Ecto neural progenitor cell (in vitro differentiated cells): ENCODE measurements at regions not wholly inside any gene's neighbourhood (a gene's known extent, or its start where the extent isn't known, plus 50 kb on each side); places are given as distances from the start of the nearest gene placed in this dataset.

Experiments
- DNase-seq: peaks from one replicate; pipeline ENCODE4 v3.0.0-alpha.2; 2018; ENCODE audit warnings: low spot score

- DNase-seq = no peak
Measured at GRCh38 chr18:55840601-55841170, 252.7 kb upstream of the TCF4 start.

DNA sequence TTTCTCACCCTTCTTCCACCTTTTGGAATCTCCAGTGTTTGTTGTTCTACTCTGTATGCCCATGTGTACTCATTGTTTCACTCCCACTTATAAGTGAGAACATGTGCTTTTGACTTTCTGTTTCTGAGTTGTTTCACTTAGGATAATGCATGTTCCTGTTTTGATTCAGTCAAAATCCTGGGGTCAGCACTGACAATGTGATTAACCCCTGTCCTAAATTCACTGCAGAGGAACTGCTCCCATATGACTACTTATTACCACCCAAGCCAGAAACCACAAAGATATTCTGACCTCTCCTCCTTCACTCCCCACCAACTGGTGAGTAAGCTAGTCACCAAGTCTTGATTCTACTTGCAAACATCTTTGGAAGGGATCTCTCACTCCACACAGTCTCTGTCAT is 251.4 kb upstream of the TCF4 start:
- no peak for DNase-seq

- DNase-seq = no peak
Measured at GRCh38 chr18:55838841-55839240, 250.8 kb upstream of the TCF4 start.

- DNase-seq = no peak
Measured at GRCh38 chr18:55838319-55838718, 250.3 kb upstream of the TCF4 start.

DNA sequence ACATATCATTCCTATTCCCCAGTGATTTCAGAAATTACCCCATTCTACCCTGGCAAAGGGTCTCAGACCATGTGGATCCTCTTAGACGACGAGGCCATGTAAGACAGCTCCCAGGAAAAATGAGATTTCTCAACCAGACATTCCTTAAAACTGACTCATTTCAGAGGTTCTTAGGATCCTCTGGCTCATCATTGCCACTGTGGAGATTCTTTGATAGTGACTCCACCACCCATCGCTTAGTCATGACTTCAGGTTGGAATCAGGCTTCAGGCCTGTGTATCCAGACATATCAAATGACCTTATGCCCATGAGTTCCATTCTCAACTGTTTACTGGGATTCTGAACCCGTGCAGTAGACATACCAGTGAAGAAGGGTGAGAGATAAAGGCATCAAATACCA is 245.6 kb upstream of the TCF4 start:
- DNase-seq = no peak

GRCh38 chr18:55830544-55830943 is 242.6 kb upstream of the TCF4 start:
- DNase-seq = no peak

- no peak for DNase-seq
Measured at GRCh38 chr18:55821219-55821618, 233.2 kb upstream of the TCF4 start.

DNA sequence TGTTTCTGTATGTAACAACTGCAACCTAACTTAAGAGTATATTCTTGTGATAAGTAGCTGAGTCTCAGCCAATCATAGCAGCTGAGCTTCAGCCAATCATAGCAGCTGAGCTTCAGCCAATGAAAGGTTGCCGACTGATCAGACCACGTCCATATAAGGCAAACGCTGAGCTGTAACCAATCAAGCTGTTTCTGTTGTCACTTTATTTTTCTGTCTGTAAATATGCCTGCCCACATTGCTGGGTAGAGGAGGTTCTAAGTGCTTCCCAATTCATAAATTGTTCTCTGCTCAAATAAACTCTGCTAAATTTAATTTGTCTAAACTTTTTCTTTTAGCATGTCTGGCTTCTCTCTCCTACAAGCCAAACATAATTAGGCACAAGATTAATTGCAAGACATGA is 231.5 kb upstream of the TCF4 start:
- DNase-seq = no peak

GRCh38 chr18:55818284-55818683 is 230.3 kb upstream of the TCF4 start:
- DNase-seq = no peak

- no peak for DNase-seq
Measured at GRCh38 chr18:55811925-55812324, 223.9 kb upstream of the TCF4 start.

DNA sequence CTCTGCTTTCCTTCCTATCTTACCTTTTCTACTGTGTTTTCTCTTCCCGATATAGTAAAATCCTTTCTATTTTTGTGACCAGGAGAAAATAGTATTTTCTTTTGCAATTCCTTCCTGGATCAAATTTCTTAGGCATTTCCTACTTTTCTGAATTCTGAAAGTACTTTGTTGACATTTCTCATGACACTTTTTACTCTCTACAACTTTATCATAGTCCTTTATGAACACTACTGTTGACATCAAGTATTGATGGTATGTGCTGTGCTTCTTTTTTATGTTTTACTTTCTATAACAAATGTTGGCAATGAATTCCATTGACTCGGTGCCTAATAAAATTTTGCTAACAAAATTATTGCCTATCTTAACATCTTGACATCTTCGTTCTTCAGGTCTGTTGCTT is 217.7 kb upstream of the TCF4 start:
- DNase-seq = no peak

GRCh38 chr18:55795101-55795669 is 207.2 kb upstream of the TCF4 start:
- DNase-seq = no peak

DNA sequence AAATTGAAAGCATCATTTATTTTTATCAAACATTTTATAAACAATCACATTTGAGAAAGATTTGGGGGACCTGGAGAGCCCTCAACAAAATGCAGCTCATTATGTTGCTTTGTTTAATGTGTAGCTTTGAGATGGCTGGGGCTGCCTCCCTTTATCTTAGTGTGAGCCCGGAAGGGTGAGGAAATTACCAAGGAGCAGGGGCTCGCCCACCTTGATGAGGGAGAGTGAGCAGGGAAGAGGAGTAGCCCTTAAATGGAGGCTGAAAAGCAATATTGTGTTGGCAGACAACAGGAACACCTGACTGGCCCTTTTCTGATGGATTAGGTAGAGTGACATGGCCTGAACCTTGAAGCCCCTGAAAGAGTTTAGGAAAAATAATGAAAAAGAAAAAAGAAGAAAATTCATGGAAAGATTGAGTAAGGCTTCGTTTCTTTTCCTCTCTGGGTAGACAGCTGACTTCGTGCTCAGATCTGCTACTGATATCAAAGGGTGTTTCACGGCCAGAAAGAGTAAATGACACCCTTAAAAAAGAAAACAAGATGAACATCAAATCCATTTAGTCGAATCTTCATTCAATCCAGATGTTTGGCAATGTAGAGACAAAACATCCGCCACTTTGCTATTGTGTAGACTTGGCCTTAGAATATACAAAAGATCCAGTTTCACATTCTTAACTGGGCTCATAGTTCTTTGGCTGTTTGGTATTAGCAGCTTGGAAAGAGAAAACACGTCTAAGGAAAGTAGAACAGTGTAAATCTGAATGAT is 206.5 kb upstream of the TCF4 start:
- no peak for DNase-seq

DNA sequence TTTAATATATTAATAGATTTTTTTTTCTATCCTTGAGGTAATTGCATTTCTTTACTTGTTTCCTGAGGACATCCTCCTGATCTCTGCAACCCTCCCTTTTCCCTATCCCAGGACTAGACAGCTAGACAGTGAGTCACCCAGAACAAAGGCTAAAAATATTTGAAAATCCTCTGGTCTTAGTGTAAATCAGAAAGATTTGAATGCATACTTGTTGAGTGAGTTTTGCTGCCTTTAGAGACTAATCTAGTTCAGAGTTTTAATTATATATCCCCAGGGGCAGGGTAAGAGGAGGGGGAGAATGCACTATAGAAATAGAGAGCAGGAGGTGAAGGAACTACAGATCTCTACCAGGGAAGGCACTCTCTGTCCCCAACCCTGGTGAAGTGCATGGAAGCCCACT is 202.3 kb upstream of the TCF4 start:
- no peak for DNase-seq

GRCh38 chr18:55787536-55788073 is 199.6 kb upstream of the TCF4 start:
- no peak for DNase-seq

DNA sequence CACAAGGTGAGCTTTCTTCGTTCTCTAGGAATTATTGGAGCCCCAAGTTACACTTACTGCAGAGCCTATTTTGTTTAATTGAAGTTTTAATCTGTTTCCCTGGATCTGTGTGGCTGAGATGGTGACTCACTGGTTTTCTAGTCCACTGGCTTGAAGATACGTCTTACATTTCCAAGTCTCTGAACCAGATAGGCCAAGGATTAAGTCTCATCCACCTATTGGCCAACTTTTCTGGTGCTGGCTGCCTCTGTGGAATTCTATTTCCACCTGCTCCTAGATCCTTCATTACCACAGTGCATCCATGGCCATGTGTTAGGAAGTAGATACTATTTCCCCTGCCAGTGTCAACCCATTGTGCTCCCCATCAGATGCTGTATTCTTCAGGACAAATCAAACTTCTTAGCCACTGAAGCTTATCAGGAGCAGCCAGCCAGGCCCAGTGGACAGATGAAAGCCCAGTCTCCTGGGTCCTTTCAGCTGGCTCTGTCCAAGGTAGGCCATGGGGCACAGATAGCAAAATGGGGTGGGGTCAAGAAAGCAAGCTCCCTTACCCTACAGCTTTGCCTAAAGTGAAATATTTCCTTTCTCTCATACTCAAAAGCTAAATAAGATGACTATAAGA is 198.8 kb upstream of the TCF4 start:
- DNase-seq = no peak

- DNase-seq = no peak
Measured at GRCh38 chr18:55783921-55784320, 195.9 kb upstream of the TCF4 start.

DNA sequence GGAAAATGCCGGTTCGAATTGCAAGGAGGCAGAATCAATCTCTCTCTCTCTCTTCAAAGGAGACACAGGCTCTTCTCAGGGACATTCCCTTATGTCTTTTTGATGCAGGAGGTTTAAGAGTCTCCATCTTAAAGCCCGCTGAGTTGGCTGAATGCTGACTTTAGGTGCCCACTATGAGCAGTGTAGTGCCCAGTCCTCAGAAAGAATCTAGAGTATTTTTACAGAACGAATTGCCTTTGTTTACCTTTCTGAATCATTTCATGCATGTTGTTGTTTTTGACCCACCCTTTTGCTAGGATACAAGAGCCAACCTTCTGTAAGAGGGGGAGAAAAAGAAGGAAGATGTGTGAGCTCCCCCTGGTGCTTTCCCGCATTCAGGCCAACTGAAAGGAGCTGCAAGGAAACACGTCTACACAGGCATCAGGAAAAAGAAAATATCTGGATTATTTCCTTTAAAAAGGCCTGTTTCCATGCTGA is 193.5 kb upstream of the TCF4 start:
- peak; percentile 61 for DNase-seq

GRCh38 chr18:55780586-55781071 is 192.6 kb upstream of the TCF4 start:
- DNase-seq = no peak

- peak; percentile 75 for DNase-seq
Measured at GRCh38 chr18:55779691-55780585, 191.9 kb upstream of the TCF4 start.
